SH-SY5Y (cell line): ENCODE measurements at regions not wholly inside any gene's neighbourhood (a gene's known extent, or its start where the extent isn't known, plus 50 kb on each side); places are given as distances from the start of the nearest gene placed in this dataset.

Experiments used
- GATA2 ChIP-seq: IDR thresholded peaks from 2 replicates; pipeline ENCODE4 v1.6.1; 2011; ENCODE audit warnings: mild to moderate bottlenecking, low read depth, low read length
- GATA3 ChIP-seq: IDR thresholded peaks from 2 replicates; pipeline ENCODE4 v1.6.1; 2011; ENCODE audit warnings: low read depth, mild to moderate bottlenecking, low read length, moderate library complexity

DNA sequence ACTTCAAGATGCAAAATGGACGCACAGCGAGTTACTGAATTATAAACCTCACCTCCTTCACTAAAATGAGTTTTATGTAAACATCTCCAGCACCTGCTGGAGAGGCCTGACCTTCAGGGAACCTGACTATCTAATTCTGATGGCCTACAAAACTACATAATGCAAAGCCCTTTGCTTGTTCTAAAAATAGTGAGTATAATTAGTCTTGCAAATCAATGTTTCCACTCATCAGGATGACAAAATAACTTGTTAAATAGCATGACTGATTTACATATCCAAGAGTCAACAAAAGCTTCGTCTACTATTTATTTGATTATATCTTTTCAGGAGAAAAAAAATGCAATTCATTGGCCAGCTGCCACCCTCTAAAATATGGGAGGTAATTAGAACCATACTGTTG, 326.3 kb upstream of the MC4R start:
- TF ChIP-seq GATA2 (no peak), GATA3 (no peak)
